HEK293 (cell line): ENCODE measurements at regions not wholly inside any gene's neighbourhood (a gene's known extent, or its start where the extent isn't known, plus 50 kb on each side); places are given as distances from the start of the nearest gene placed in this dataset.

Experiments
- CTCF ChIA-PET: fragments of 350-600 bp; formaldehyde crosslinking; extraction: SDS; loops from one replicate; lab custom pipeline; 2021; ENCODE audit warnings: antibody characterized with exemption; lab: Yijun Ruan, JAX
- POLR2A ChIA-PET: fragments of 300-600 bp; formaldehyde crosslinking; extraction: SDS; loops from one replicate; lab custom pipeline; 2020; ENCODE audit warnings: antibody characterized with exemption, inconsistent platforms; lab: Yijun Ruan, JAX
- H3K27ac ChIP-seq: fragments of 200-500 bp; sonication (Bioruptor generic); 2 replicates; pipeline ENCODE4 v1.5.1; 2014; ENCODE audit warnings: low read depth, low read length, control low read depth, inconsistent platforms; ENCODE audit errors: extremely low read depth
- H3K36me3 ChIP-seq, 2 experiments: fragments of 200-500 bp in 1 of 2; sonication (Bioruptor generic) in 1 of 2; 1 replicate in 1 of 2; 2 replicates in 1 of 2; pipeline ENCODE4 v1.5.1; 2014 to 2017; ENCODE audit warnings: inconsistent platforms in 2 of 2, low read length in 2 of 2; ENCODE audit not compliant: control insufficient read depth in 2 of 2, insufficient read depth in 1 of 2
- H3K4me1 ChIP-seq: fragments of 200-500 bp; sonication (Bioruptor generic); 2 replicates; pipeline ENCODE4 v1.5.1; 2014; ENCODE audit warnings: mild to moderate bottlenecking, low read length, inconsistent platforms; ENCODE audit not compliant: control insufficient read depth, insufficient read depth
- H3K4me3 ChIP-seq: 2 replicates; pipeline ENCODE4 v1.5.1; 2011; ENCODE audit warnings: low read depth, mild to moderate bottlenecking, control low read depth, low read length, moderate library complexity
- H3K9me3 ChIP-seq: fragments of 200-500 bp; sonication (Bioruptor generic); 2 replicates; pipeline ENCODE4 v1.5.1; 2014; ENCODE audit warnings: low read depth, low read length, inconsistent platforms; ENCODE audit not compliant: control insufficient read depth, insufficient read depth
- GLIS1 ChIP-seq: fragments of 450-650 bp; formaldehyde crosslinking; IDR thresholded peaks from 2 replicates; pipeline ENCODE4 v1.5.1; 2016; ENCODE audit warnings: missing biosample characterization, missing genetic modification characterization
- HOXC10 ChIP-seq: sonication (generic); formaldehyde crosslinking; IDR thresholded peaks from 2 replicates; pipeline ENCODE4 v1.8.1; 2023; ENCODE audit warnings: mild to moderate bottlenecking, missing genetic modification reagents
- OVOL3 ChIP-seq: fragments of 450-650 bp; formaldehyde crosslinking; IDR thresholded peaks from 2 replicates; pipeline ENCODE4 v1.5.1; 2016; ENCODE audit warnings: missing biosample characterization, missing genetic modification characterization
- PRDM6 ChIP-seq: fragments of 450-650 bp; formaldehyde crosslinking; IDR thresholded peaks from 2 replicates; pipeline ENCODE4 v1.5.1; 2017; ENCODE audit warnings: missing biosample characterization, missing genetic modification characterization
- SCRT2 ChIP-seq: fragments of 450-650 bp; formaldehyde crosslinking; IDR thresholded peaks from 2 replicates; pipeline ENCODE4 v1.5.1; 2016; ENCODE audit warnings: missing biosample characterization, missing genetic modification characterization
- SP7 ChIP-seq: fragments of 450-650 bp; formaldehyde crosslinking; IDR thresholded peaks from 2 replicates; pipeline ENCODE4 v1.5.1; 2016; ENCODE audit warnings: missing biosample characterization, missing genetic modification characterization
- TCF7L2 ChIP-seq: IDR thresholded peaks from 2 replicates; pipeline ENCODE4 v1.6.1; 2011; ENCODE audit warnings: low read depth, mild to moderate bottlenecking, inconsistent platforms, low read length, moderate library complexity, borderline replicate concordance
- TRIM28 ChIP-seq: IDR thresholded peaks from 2 replicates; pipeline ENCODE4 v1.6.1; 2011; ENCODE audit warnings: low read length, control low read depth, borderline replicate concordance
- WT1 ChIP-seq: fragments of 450-650 bp; formaldehyde crosslinking; IDR thresholded peaks from 2 replicates; pipeline ENCODE4 v1.5.1; 2016; ENCODE audit warnings: missing biosample characterization, missing genetic modification characterization
- YY1 ChIP-seq: fragments of 450-650 bp; formaldehyde crosslinking; IDR thresholded peaks from 2 replicates; pipeline ENCODE4 v1.5.1; 2018; ENCODE audit warnings: missing biosample characterization, missing genetic modification characterization
- ZBTB21 ChIP-seq: fragments of 450-650 bp; formaldehyde crosslinking; IDR thresholded peaks from 2 replicates; pipeline ENCODE4 v1.5.1; 2017; ENCODE audit warnings: missing biosample characterization, missing genetic modification characterization
- ZBTB26 ChIP-seq: fragments of 450-650 bp; formaldehyde crosslinking; optimal IDR thresholded peaks from 2 replicates; pipeline ENCODE3; 2016; ENCODE audit warnings: missing biosample characterization, mild to moderate bottlenecking, missing genetic modification characterization
- ZFP37 ChIP-seq: fragments of 450-650 bp; formaldehyde crosslinking; IDR thresholded peaks from 2 replicates; pipeline ENCODE4 v1.5.1; 2016; ENCODE audit warnings: missing biosample characterization, missing genetic modification characterization
- ZNF132 ChIP-seq: fragments of 450-650 bp; formaldehyde crosslinking; IDR thresholded peaks from 2 replicates; pipeline ENCODE4 v1.5.1; 2017; ENCODE audit warnings: missing biosample characterization, missing genetic modification characterization, borderline replicate concordance
- ZNF133 ChIP-seq: fragments of 450-650 bp; formaldehyde crosslinking; IDR thresholded peaks from 2 replicates; pipeline ENCODE4 v1.5.1; 2016; ENCODE audit warnings: missing biosample characterization, missing genetic modification characterization
- ZNF184 ChIP-seq: fragments of 450-650 bp; IDR thresholded peaks from 2 replicates; pipeline ENCODE4 v1.5.1; 2018; ENCODE audit warnings: missing biosample characterization, mild to moderate bottlenecking, missing genetic modification characterization
- ZNF239 ChIP-seq: fragments of 450-650 bp; formaldehyde crosslinking; IDR thresholded peaks from 2 replicates; pipeline ENCODE4 v1.5.1; 2016; ENCODE audit warnings: missing biosample characterization, missing genetic modification characterization
- ZNF292 ChIP-seq: fragments of 450-650 bp; formaldehyde crosslinking; IDR thresholded peaks from 2 replicates; pipeline ENCODE4 v1.5.1; 2016; ENCODE audit warnings: low read depth, missing biosample characterization, missing genetic modification characterization, borderline replicate concordance
- ZNF350 ChIP-seq: fragments of 450-650 bp; formaldehyde crosslinking; IDR thresholded peaks from 2 replicates; pipeline ENCODE4 v1.5.0; 2017; ENCODE audit warnings: missing biosample characterization, mild to moderate bottlenecking, missing genetic modification characterization
- ZNF394 ChIP-seq: fragments of 450-650 bp; formaldehyde crosslinking; IDR thresholded peaks from 2 replicates; pipeline ENCODE4 v1.5.1; 2016; ENCODE audit warnings: missing biosample characterization, missing genetic modification characterization, mild to moderate bottlenecking, moderate library complexity, borderline replicate concordance
- ZNF530 ChIP-seq: fragments of 450-650 bp; formaldehyde crosslinking; IDR thresholded peaks from 2 replicates; pipeline ENCODE4 v1.5.1; 2016; ENCODE audit warnings: low read depth, missing biosample characterization, missing genetic modification characterization
- ZNF560 ChIP-seq: fragments of 450-650 bp; formaldehyde crosslinking; IDR thresholded peaks from 2 replicates; pipeline ENCODE4 v1.5.1; 2017; ENCODE audit warnings: missing biosample characterization, missing genetic modification characterization, borderline replicate concordance
- ZNF629 ChIP-seq: fragments of 450-650 bp; formaldehyde crosslinking; IDR thresholded peaks from 2 replicates; pipeline ENCODE4 v1.5.1; 2017; ENCODE audit warnings: missing biosample characterization, missing genetic modification characterization
- ZNF658 ChIP-seq: fragments of 450-650 bp; formaldehyde crosslinking; IDR thresholded peaks from 2 replicates; pipeline ENCODE4; 2016; ENCODE audit warnings: missing biosample characterization, missing genetic modification characterization
- ZNF660 ChIP-seq: fragments of 450-650 bp; IDR thresholded peaks from 2 replicates; pipeline ENCODE4 v1.5.1; 2018; ENCODE audit warnings: missing biosample characterization, mild to moderate bottlenecking, missing genetic modification characterization
- TF ChIP-seq, protein P1 (sequence below): fragments of 450-650 bp; formaldehyde crosslinking; IDR thresholded peaks from 2 replicates; pipeline ENCODE4 v1.5.1; 2016; ENCODE audit warnings: missing biosample characterization, missing genetic modification characterization
- TF ChIP-seq, protein P2 (sequence below): fragments of 450-650 bp; formaldehyde crosslinking; IDR thresholded peaks from 2 replicates; pipeline ENCODE4 v1.5.1; 2016; ENCODE audit warnings: missing biosample characterization, missing genetic modification characterization

DNA sequence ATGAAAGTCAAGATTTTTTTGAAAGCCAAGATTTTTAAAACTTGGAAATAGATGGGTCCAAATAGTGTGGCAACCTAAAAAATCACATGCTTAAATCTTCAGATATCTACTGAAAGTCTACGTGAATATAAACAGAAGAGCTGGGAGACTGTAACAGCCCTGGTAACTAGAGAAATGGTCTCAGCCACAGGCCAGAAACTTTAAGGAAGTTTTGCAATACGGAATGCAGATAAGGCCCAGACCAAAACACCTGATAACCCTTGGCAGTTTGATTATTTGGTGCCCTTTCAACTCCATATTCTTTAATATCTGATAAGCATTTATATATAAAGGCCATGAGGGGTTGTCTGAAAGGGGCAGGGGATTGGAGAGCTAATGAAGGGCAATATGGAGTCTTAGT lies 537.3 kb upstream of the TGFBR2 start:
- no peaks in the 10 kb centered on the region for H3K36me3 ChIP-seq
- no peaks in the 10 kb centered on the region for H3K4me1 ChIP-seq
- POLR2A ChIA-PET = no interaction called here
- CTCF ChIA-PET = no interaction called here
- H3K9me3 ChIP-seq = no peaks in the 10 kb centered on the region
- H3K27ac ChIP-seq = no peak overlapping the region
- H3K4me3 ChIP-seq = no peak overlapping the region
- TF ChIP-seq YY1 (tag by site-specific recombination) (no peak), ZNF132 (tag by site-specific recombination) (no peak), GLIS1 (tag by site-specific recombination) (no peak), HOXC10 (CRISPR knock-in tag) (no peak), OVOL3 (tag by site-specific recombination) (no peak), ZNF530 (tag by site-specific recombination) (no peak), ZNF239 (tag by site-specific recombination) (no peak), ZNF292 (tag by site-specific recombination) (no peak)
- TF ChIP-seq, protein P1, sequence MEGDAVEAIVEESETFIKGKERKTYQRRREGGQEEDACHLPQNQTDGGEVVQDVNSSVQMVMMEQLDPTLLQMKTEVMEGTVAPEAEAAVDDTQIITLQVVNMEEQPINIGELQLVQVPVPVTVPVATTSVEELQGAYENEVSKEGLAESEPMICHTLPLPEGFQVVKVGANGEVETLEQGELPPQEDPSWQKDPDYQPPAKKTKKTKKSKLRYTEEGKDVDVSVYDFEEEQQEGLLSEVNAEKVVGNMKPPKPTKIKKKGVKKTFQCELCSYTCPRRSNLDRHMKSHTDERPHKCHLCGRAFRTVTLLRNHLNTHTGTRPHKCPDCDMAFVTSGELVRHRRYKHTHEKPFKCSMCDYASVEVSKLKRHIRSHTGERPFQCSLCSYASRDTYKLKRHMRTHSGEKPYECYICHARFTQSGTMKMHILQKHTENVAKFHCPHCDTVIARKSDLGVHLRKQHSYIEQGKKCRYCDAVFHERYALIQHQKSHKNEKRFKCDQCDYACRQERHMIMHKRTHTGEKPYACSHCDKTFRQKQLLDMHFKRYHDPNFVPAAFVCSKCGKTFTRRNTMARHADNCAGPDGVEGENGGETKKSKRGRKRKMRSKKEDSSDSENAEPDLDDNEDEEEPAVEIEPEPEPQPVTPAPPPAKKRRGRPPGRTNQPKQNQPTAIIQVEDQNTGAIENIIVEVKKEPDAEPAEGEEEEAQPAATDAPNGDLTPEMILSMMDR (tag by site-specific recombination) = no peak

DNA sequence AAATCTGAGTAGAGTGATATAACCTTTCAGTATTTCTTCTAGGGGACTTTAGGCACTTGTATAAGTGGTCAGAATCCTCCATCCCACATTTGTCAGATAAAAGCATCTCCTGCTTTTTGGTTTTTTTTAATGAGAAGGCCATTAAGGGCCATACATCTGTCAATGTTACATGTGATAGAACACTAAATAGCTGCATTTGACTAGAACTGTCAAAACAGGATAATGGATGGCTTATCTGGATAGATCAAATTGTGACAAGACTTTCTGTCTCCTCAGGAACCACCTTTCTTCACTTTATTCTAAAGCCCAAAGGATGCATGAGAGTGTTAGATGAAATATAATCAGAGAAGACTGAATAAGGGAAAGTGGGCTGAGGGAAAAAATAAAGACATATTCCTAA lies 533.4 kb upstream of the TGFBR2 start:
- ChIA-PET POLR2A (no interaction called here), CTCF (interaction anchor here (0.7 to 1.4 kb wide), 4 partner anchors 31 to 676 kb away, joined by 3 to 6 read pairs (median 3); no protein-coding TSS in a partner anchor)
- H3K27ac ChIP-seq = no peak overlapping the region
- H3K4me3 ChIP-seq = no peak overlapping the region
- no peaks in the 10 kb centered on the region for H3K9me3 ChIP-seq
- no peaks in the 10 kb centered on the region for H3K36me3 ChIP-seq
- TF ChIP-seq ZNF658 (tag by site-specific recombination) (no peak), SCRT2 (tag by site-specific recombination) (no peak), ZNF184 (tag by site-specific recombination) (no peak), ZNF560 (tag by site-specific recombination) (no peak), PRDM6 (tag by site-specific recombination) (no peak)
- TF ChIP-seq, protein P2, sequence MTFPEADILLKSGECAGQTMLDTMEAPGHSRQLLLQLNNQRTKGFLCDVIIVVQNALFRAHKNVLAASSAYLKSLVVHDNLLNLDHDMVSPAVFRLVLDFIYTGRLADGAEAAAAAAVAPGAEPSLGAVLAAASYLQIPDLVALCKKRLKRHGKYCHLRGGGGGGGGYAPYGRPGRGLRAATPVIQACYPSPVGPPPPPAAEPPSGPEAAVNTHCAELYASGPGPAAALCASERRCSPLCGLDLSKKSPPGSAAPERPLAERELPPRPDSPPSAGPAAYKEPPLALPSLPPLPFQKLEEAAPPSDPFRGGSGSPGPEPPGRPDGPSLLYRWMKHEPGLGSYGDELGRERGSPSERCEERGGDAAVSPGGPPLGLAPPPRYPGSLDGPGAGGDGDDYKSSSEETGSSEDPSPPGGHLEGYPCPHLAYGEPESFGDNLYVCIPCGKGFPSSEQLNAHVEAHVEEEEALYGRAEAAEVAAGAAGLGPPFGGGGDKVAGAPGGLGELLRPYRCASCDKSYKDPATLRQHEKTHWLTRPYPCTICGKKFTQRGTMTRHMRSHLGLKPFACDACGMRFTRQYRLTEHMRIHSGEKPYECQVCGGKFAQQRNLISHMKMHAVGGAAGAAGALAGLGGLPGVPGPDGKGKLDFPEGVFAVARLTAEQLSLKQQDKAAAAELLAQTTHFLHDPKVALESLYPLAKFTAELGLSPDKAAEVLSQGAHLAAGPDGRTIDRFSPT (tag by site-specific recombination) = no peak
- H3K4me1 ChIP-seq = no peaks in the 10 kb centered on the region

- Histone ChIP-seq H3K27ac (no peak overlapping the region), H3K4me3 (no peak overlapping the region), H3K9me3 (no peaks in the 10 kb centered on the region), H3K4me1 (no peaks in the 10 kb centered on the region), H3K36me3 (no peaks in the 10 kb centered on the region)
- CTCF ChIA-PET = interaction anchor here (0.7 to 1.2 kb wide), 3 partner anchors 31 to 675 kb away, joined by 3 read pairs; no protein-coding TSS in a partner anchor
- TF ChIP-seq ZFP37 = no peak
- no peak for TF ChIP-seq ZBTB26 (tag by site-specific recombination)
- TF ChIP-seq SP7 (tag by site-specific recombination) = 0 out of 2 replicates have a peak, but pooled peaks have one; percentile 53
- TF ChIP-seq ZNF133 = no peak
- TF ChIP-seq ZNF394 (tag by site-specific recombination) = peak; percentile 76; the same call in 1 of the 2 replicates
- peak; percentile 59 for TF ChIP-seq ZNF629 (tag by site-specific recombination)
- peak; percentile 69 for TF ChIP-seq WT1
- peak; percentile 58; the same call in 1 of the 2 replicates for TF ChIP-seq ZBTB21 (tag by site-specific recombination)
- peak; percentile 49; the same call in 1 of the 2 replicates for TF ChIP-seq TRIM28
- peak; percentile 25; the same call in 1 of the 2 replicates for TF ChIP-seq ZNF660 (tag by site-specific recombination)
- TF ChIP-seq ZNF350 = no peak
- TF ChIP-seq TCF7L2 = peak; percentile 27; the same call in 1 of the 2 replicates
- POLR2A ChIA-PET = no interaction called here
Measured at GRCh38 chr3:30073622-30074021, 532.8 kb upstream of the TGFBR2 start.
